ENCODE measurements at regions not wholly inside any gene's neighbourhood (a gene's known extent, or its start where the extent isn't known, plus 50 kb on each side); places are given as distances from the start of the nearest gene placed in this dataset.
"Not testable (repeated sequence)": the region's sequence is repeated elsewhere in the genome, so short reads cannot be mapped to it uniquely, and the experiment has no call there.

DNA sequence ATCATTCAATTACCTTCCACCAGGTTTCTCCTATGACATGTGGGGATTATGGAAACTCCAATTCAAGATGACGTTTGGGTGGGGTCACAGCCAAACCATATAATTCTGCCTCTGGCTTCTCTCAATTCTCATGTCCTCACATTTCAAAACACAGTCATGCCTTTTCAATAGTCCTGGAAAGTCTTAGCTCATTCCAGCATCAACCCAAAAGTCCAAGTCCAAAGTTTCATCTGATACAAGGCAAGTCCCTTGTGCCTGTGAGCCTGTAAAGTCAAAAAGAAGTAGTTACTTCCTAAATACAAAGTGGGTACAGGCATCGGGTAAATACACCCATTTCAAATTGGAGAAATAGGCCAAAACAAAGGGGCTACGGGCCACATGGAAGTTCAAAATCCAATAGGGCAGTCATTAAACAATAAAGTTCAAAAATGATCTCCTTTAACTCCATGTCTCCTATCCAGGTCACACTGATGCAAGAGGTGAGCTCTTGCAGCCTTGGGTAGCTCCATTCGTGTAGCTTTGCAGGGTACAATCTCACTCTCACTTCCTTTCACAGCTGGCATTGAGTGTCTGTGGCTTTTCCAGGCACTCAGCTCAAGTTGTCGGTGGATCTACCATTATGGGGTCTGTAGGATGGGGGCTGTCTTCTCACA, 112.9 kb downstream of the FCRL5 start:
- no peak for DNase-seq (ENCODE audit: extremely low read depth, low read depth)
- TF ChIP-seq, protein P1, sequence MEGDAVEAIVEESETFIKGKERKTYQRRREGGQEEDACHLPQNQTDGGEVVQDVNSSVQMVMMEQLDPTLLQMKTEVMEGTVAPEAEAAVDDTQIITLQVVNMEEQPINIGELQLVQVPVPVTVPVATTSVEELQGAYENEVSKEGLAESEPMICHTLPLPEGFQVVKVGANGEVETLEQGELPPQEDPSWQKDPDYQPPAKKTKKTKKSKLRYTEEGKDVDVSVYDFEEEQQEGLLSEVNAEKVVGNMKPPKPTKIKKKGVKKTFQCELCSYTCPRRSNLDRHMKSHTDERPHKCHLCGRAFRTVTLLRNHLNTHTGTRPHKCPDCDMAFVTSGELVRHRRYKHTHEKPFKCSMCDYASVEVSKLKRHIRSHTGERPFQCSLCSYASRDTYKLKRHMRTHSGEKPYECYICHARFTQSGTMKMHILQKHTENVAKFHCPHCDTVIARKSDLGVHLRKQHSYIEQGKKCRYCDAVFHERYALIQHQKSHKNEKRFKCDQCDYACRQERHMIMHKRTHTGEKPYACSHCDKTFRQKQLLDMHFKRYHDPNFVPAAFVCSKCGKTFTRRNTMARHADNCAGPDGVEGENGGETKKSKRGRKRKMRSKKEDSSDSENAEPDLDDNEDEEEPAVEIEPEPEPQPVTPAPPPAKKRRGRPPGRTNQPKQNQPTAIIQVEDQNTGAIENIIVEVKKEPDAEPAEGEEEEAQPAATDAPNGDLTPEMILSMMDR (IDR thresholded peaks at IDR 0.05; ENCODE audit: low read depth, low read length, missing control alignments): no peak
- no peak overlapping the region for H3K4me3 ChIP-seq (replicated peaks; ENCODE audit: low read depth, low read length)

DNA sequence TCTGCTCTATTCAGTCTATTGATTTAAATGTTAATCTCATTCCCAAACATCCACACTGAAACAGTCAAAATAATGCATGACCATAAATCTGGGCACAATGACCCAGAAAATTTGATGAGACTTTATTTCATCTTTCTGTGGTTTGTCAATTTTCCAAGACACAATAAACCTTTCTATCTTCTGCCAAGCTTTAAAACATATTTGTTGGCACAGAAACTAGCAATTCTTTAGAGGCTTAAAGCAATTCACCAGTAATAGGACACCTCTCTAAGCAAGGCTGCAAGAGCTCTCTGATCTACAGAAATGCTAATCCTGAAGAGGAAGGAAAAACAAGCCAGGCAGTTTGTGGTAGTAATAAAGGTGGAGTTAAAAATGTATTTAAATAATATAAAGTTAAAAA, 113.7 kb downstream of the FCRL5 start:
- TF ChIP-seq, protein P1 (IDR thresholded peaks at IDR 0.05; ENCODE audit: low read depth, low read length, missing control alignments): no peak
- DNase-seq (ENCODE audit: extremely low read depth, low read depth): no peak
- H3K4me3 ChIP-seq (replicated peaks; ENCODE audit: low read depth, low read length): no peak overlapping the region

DNA sequence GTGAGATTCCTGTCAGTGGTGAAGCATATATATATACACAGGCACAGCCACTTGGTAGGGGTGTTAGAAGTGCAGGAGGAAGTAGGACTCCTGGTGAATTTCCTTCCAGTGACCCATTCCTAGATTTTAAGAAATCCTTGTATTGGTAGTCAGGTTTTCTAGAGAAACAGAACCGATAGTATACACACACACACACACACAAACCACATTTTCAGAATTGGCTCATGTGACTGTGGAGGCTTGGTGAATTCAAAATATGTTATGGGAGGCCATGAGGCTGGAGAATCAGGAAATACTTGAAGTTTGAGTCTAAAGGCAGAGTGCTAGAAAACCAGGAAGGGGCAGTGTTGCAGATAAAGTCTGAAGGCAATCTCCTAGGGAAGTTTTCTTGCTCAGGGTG, 114.2 kb downstream of the FCRL5 start:
- no peak overlapping the region for H3K4me3 ChIP-seq (replicated peaks; ENCODE audit: low read depth, low read length)
- DNase-seq (ENCODE audit: extremely low read depth, low read depth): no peak
- TF ChIP-seq, protein P1 (IDR thresholded peaks at IDR 0.05; ENCODE audit: low read depth, low read length, missing control alignments): no peak

DNA sequence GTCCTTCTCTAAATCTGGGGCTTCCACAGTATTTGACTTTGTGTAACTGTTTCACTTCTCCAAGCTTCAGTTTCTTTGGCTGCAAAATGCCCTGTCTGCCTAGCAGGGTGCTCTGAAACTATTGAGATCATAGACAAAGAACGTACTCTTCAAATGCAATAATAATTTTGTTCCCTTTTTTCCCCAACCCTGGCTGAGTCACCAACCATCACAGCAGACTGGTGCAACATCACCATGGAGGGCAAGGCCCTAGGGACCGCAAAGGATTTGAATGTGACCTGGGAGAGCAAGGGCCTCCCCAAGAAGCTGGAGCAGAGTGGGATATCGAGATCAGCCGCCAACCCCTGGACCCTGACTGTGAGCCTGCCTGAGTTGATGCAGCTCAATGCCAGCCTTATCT, 115.0 kb downstream of the FCRL5 start:
- TF ChIP-seq, protein P1 (IDR thresholded peaks at IDR 0.05; ENCODE audit: low read depth, low read length, missing control alignments): no peak
- no peak overlapping the region for H3K4me3 ChIP-seq (replicated peaks; ENCODE audit: low read depth, low read length)
- no peak for DNase-seq (ENCODE audit: extremely low read depth, low read depth)

DNA sequence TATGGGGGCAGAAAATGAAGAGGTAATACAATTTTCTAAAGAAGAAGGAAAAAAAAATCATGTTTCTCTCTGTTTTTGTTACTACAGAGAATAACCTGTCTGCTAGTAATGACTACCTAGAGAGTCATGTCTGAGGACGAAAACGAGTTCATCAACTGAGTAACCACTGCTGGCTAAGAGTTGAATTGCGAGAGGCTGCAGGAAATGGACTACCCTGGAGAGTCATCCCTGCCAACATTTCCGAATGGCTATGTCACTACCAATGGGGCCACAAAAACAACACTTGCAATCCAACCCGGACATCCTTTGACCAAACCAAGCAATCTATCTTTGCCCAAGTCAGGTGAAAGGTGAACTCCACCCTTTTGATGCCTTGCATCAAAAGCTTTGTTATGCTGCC, 120.6 kb downstream of the FCRL5 start:
- H3K4me3 ChIP-seq (replicated peaks; ENCODE audit: low read depth, low read length): no peak overlapping the region
- DNase-seq (ENCODE audit: extremely low read depth, low read depth): no peak
- TF ChIP-seq, protein P1 (IDR thresholded peaks at IDR 0.05; ENCODE audit: low read depth, low read length, missing control alignments): no peak

DNA sequence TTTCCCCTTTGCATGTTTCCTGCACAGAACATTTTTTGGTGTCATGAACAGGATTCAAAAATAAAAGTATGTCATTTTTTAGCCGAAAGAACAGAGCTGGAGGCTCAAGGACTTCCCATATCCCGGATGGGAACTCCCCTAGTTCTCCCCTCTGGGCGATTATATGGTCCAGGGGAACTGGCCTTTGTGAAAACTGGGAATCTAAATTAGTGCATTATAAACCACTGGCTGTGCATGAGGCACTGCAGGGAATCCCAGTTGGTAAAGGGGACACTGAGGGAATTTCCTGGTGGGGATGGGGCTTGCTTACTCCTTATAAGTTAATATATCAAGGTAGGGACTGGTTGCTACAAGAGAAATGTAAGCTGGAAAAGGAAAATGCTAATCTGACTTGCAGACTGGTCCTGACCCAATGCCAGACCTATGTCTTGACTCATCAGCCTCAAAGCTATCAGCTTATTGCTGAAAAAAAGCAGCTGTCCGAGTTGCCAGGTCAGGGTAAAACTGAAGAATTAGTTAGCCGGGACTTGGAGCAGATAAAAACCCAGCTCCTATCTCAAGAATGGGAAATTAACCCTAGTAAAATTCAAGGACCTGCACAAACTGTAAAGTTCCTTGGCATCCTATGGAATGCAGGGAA, 122.6 kb downstream of the FCRL5 start:
- no peak overlapping the region for H3K4me3 ChIP-seq (replicated peaks; ENCODE audit: low read depth, low read length)
- TF ChIP-seq, protein P1 (IDR thresholded peaks at IDR 0.05; ENCODE audit: low read depth, low read length, missing control alignments): no peak
- DNase-seq (ENCODE audit: extremely low read depth, low read depth): no peak

DNA sequence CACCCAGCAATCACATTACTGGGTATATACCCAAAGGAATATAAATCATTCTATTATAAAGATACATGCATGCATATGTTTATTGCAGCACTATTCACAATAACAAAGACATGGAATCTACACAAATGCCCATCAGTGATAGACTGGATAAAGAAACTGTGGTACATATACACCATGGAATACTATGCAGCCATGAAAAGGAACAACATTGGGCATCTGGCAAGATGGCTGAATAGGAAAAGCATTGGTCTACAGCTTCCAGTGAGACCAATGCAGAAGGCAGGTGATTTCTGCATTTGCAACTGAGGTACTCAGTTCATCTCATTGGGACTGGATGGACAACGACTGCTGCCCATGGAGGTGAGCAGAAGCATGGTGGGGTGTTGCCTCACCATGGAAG, 128.6 kb downstream of the FCRL5 start:
- H3K4me3 ChIP-seq (replicated peaks; ENCODE audit: low read depth, low read length); DNase-seq (ENCODE audit: extremely low read depth, low read depth): not testable (repeated sequence)
